ENCODE measurements at regions not wholly inside any gene's neighbourhood (a gene's known extent, or its start where the extent isn't known, plus 50 kb on each side); places are given as distances from the start of the nearest gene placed in this dataset.
"Not testable (repeated sequence)": the region's sequence is repeated elsewhere in the genome, so short reads cannot be mapped to it uniquely, and the experiment has no call there.

DNA sequence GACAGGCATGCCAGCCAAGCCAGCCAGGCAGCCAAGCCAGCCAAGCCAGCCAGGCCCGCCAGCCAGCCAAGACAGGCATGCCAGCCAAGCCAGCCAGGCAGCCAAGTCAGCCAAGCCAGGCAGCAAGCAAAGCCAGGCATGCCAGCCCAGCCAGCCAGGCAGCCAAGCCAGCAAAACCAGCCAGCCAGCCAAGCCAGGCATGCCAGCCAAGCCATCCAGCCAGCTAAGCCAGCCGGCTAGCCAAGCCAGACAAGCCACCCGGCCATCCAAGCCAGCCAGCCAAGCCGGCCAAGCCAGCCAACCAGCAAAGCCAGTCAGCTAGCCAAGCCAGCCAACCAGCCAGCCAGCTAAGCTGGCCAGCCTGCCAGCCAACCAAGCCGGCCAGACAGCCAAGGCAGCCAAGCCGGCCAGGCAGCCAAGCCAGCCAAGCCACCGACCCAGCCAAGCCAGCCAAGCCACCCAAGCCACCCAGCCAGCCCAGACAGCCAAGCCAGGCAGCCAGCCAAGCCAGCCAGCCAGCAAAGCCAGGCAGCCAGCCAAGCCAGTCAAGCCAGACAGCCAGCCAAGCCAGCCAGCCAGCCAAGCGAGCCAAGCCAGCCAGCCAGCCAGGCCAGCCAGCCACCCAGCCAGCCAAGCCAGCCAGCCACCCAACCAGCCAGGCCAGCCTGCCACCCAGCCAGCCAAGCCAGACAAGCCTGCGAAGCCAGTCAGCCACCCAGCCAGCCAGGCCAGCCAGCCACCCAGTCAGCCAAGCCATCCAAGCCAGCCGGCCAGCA lies 332.9 kb upstream of the PLGLB2 start:
- ATAC-seq = not testable (repeated sequence)

DNA sequence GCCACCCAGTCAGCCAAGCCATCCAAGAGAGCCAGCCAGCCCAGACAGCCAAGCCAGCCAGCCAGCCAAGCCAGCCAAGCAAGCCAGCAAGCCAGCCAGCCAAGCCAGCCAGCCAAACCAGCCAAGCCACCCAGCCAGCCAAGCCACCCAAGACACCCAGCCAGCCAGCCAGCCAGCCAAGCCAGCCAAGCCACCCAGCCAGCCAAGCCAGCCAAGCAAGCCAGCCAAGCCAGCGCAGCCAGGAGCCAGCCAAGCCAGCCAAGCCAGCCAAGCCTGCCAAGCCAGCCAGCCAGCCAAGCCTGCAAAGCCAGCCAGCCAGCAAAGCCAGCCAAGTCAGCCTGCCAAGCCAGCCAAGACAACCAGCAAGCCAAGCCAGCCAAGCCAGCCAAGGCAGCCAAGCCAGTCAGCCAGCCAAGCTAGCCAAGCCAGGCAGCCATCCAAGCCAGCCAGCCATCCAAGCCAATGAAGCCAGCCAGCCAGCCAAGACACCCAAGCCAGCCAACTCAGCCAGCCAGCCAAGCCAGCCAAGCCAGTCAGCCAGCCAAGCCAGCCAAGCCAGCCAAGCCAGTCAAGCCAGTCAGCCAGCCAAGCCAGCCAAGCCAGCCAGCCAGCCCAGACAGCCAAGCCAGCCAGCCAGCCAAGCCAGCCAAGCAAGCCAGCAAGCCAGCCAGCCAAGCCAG lies 332.2 kb upstream of the PLGLB2 start:
- ATAC-seq = not testable (repeated sequence)

- not testable (repeated sequence) for ATAC-seq
These were observed 331.7 kb upstream of the PLGLB2 start for GRCh38 chr2:87416266-87416592.

DNA sequence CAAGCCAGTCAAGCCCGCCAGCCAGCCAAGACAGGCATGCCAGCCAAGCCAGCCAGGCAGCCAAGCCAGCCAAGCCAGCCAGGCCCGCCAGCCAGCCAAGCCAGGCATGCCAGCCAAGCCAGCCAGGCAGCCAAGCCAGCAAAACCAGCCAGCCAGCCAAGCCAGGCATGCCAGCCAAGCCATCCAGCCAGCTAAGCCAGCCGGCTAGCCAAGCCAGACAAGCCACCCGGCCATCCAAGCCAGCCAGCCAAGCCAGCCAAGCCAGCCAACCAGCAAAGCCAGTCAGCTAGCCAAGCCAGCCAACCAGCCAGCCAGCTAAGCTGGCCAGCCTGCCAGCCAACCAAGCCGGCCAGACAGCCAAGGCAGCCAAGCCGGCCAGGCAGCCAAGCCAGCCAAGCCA lies 330.7 kb upstream of the PLGLB2 start:
- ATAC-seq = not testable (repeated sequence)

DNA sequence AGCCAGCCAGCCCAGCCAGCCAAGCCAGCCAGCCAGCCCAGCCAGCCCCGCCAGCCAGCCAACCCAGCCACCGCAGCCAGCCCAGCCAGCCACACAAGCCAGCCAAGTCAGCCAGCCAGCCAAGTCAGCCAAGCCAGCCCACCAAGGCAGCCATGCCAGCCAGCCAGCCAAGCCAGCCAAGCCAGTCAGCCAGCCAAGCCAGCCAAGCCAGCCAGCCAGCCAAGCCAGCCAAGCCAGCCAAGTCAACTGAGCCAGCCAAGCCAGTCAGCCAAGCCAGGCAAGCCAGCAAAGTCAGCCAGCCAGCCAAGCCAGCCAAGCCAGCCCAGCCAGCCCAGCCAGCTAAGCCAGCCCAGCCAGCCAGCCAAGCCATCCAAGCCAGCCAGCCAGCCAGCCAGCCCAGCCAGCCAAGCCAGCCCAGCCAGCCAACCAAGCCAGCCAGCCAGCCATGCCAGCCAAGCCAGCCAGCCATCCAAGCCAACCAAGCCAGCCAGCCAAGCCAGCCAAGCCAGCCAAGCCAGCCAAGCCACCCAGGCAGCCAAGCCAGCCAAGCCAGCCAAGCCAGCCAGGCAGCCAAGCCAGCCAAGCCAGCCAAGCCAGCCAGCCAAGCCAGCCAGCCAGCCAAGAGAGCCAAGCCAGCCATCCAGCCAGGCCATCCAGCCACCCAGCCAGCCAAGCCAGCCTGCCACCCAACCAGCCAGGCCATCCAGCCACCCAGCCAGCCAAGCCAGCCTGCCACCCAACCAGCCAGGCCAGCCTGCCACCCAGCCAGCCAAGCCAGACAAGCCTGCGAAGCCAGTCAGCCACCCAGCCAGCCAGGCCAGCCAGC lies 329.9 kb upstream of the PLGLB2 start:
- ATAC-seq = not testable (repeated sequence)

DNA sequence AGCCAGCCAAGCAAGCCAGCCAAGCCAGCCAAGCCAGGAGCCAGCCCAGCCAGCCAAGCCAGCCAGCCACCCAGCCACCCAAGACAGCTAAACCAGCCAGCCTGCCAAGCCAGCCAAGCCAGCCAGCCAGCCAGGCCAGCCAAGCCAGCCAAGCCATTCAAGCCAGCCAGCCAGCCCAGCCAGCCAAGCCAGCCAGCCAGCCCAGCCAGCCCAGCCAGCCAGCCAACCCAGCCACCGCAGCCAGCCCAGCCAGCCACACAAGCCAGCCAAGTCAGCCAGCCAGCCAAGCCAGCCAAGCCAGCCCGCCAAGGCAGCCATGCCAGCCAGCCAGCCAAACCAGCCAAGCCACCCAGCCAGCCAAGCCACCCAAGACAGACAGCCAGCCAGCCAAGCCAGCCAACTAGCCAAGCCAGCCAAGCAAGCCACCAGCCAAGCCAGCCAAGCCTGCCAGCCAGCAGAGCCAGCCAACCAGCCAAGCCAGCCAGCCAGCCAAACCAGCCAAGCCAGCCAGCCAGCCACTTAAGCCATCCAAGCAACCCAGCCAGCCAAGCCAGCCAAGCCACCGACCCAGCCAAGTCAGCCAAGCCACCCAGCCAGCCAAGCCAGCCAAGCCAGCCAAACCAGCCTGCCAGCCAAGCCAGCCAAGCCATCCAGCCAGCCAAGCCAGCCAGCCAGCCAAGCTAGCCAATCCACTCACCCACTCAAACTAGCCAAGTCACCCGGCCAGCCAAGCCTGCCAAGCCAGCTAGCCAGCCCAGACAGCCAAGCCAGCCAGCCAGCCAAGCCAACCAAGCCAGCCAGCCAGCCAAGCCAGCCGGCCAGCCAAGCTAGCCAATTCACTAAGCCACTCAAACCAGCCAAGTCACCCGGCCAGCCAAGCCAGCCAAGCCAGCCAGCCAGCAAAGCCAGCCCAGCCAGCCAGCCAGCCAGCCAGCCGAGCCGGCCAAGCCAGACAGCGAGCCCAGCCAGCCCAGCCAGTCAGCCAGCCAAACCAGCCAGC lies 328.8 kb upstream of the PLGLB2 start:
- peak; percentile 17 for ATAC-seq

GRCh38 chr2:87419980-87420379 lies 327.9 kb upstream of the PLGLB2 start:
- ATAC-seq = not testable (repeated sequence)

- not testable (repeated sequence) for ATAC-seq
These were observed 326.9 kb upstream of the PLGLB2 start for GRCh38 chr2:87420954-87421353.

- not testable (repeated sequence) for ATAC-seq
These were observed 323.8 kb upstream of the PLGLB2 start for GRCh38 chr2:87423796-87424762.

DNA sequence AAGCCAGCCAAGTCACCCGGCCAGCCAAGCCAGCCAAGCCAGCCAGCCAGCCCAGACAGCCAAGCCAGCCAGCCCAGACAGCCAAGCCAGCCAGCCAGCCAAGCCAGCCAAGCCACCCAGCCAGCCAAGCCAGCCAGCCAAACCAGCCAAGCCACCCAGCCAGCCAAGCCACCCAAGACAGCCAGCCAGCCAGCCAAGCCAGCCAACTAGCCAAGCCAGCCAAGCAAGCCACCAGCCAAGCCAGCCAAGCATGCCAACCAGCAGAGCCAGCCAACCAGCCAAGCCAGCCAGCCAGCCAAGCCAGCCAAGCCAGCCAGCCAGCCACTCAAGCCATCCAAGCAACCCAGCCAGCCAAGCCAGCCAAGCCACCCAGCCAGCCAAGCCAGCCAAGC lies 323.1 kb upstream of the PLGLB2 start:
- not testable (repeated sequence) for ATAC-seq

DNA sequence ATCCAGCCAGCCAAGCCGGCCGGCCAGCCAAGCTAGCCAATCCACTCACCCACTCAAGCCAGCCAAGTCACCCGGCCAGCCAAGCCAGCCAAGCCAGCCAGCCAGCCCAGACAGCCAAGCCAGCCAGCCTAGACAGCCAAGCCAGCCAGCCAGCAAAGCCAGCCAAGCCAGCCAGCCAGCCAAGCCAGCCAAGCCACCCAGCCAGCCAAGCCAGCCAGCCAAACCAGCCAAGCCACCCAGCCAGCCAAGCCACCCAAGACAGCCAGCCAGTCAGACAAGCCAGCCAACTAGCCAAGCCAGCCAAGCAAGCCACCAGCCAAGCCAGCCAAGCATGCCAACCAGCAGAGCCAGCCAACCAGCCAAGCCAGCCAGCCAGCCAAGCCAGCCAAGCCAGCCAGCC lies 322.7 kb upstream of the PLGLB2 start:
- not testable (repeated sequence) for ATAC-seq

DNA sequence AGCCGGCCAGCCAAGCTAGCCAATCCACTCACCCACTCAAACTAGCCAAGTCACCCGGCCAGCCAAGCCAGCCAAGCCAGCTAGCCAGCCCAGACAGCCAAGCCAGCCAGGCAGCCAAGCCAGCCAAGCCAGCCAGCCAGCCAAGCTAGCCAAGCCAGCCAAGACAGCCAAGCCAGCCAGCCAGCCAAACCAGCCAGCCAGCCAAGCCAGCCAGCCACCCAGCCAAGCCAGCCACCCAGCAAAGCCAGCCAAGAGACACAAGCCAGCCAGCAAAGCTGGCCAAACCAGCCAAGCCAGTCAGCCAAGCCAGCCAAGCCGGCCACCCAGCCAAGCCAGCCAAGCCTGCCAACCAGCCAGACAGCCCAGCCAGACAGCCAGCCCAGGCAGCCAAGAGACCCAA lies 322.2 kb upstream of the PLGLB2 start:
- not testable (repeated sequence) for ATAC-seq

- ATAC-seq = not testable (repeated sequence)
These were observed 319.3 kb upstream of the PLGLB2 start for GRCh38 chr2:87428452-87429130.

GRCh38 chr2:87429206-87429930 lies 318.5 kb upstream of the PLGLB2 start:
- not testable (repeated sequence) for ATAC-seq

- ATAC-seq = not testable (repeated sequence)
These were observed 318.0 kb upstream of the PLGLB2 start for GRCh38 chr2:87429931-87430275.

DNA sequence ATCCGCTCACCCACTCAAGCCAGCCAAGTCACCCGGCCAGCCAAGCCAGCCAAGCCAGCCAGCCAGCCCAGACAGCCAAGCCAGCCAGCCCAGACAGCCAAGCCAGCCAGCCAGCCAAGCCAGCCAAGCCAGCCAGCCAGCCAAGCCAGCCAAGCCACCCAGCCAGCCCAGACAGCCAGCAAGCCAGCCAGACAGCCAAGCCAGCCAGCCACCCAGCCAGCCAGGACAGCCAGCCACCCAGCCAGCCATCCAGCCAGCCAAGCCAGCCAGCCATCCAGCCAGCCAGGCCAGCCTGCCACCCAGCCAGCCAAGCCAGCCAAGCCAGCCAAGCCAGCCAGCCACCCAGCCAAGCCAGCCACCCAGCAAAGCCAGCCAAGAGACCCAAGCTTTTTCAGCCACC lies 316.8 kb upstream of the PLGLB2 start:
- ATAC-seq = not testable (repeated sequence)

DNA sequence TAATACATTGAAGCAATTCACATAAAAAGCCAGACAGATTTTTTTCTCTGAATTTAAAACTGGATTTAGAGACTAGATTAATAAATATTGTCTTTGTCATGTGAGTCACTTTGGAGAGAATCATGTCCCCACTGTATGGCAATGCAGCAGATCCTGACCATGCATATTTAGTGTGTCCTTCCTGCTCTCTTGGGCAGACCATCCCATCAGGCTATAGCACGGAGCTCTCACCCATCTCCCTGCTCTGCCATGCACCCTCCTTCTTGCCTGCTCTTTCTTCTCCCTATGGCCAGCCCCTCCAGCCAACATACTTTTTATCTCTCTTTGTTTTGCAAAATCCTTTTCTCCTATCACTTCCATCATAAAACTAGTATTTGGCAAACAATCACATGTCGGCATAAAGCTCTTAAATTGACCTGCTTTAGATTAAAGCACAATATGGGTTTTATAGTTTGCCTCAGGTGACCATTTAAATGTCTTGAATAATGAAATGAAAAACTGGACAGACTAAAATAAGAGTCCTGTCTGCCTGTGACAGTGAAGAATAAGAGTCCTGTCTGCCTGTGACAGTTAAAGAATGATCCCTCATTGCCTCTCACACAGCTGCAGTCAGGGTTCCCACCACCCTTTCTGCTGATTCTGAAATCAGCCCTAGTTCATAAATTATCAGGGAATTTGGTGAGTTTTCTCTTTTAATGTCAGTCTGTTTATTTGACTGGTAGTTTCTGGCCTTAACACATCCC lies 315.0 kb upstream of the PLGLB2 start:
- ATAC-seq = not testable (repeated sequence)

DNA sequence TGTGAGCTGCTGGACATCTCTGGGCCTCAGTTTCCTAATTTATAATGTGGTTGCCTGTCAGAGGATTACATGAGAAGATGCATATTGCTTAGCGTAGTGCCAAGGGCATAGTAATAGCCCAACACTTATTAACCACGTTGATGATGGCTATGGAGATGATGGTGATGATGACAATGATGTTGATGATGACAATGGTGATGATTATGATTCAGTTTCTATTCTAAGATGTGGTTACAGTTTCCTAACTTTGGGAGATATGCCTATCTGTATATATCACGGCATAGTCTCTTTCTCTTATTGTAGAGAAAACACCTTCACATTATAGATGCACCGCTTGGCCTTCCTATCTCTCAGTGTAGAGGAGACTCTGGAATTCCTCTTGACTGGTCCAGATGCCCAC lies 311.9 kb upstream of the PLGLB2 start:
- ATAC-seq = not testable (repeated sequence)
